ENCODE measurements at regions not wholly inside any gene's neighbourhood (a gene's known extent, or its start where the extent isn't known, plus 50 kb on each side); places are given as distances from the start of the nearest gene placed in this dataset.

GRCh38 chr2:183497861-183498260 is 373.6 kb downstream of the NUP35 start:
- no peak overlapping the region for H3K9ac ChIP-seq (ENCODE audit: insufficient read depth in 1 of 2, low read depth in 2 of 2, low read length in 2 of 2)
- H3K9me1 ChIP-seq (ENCODE audit: control insufficient read depth, insufficient read depth, low read length) = no peaks in the 10 kb centered on the region
- ATAC-seq = no peak
- no peaks in the 10 kb centered on the region for H3K79me2 ChIP-seq (ENCODE audit: control insufficient read depth, insufficient read depth, low read length)
- H3K27me3 ChIP-seq (ENCODE audit: control insufficient read depth in 2 of 2, insufficient read depth in 2 of 2, low read length in 2 of 2) = no peaks in the 10 kb centered on the region
- no peaks in the 10 kb centered on the region; the same call in none of the 2 replicates for H3K9me3 ChIP-seq (replicated peaks; ENCODE audit: control insufficient read depth, insufficient read depth, low read depth, low read length)
- H3K4me3 ChIP-seq = no peak overlapping the region
- no peaks in the 10 kb centered on the region for H3K4me1 ChIP-seq (replicated peaks in 1 of 2; ENCODE audit: control insufficient read depth in 2 of 2, insufficient read depth in 2 of 2, low read length in 2 of 2)
- intact Hi-C loops (cut with micrococcal nuclease) (no loop called here), in situ Hi-C loops (cut with MboI) (no loop called here)
- no TSS peak for BruUV-seq (replicated peaks)
- TF ChIP-seq MAFK (IDR thresholded peaks at IDR 0.05; ENCODE audit: low read length) (no peak), NUFIP1 (IDR thresholded peaks at IDR 0.05; ENCODE audit: partially characterized antibody) (no peak), POLR2B (IDR thresholded peaks at IDR 0.05; ENCODE audit: low read depth, partially characterized antibody) (no peak), ETS1 (conservative IDR thresholded peaks at IDR 0.05; ENCODE audit: control insufficient read depth, low read depth, low read length) (no peak), FOXK2 (conservative IDR thresholded peaks at IDR 0.05 in 1 of 2, IDR thresholded peaks at IDR 0.05 in 1 of 2; ENCODE audit: low read depth in 2 of 2) (no peak), CBX1 (IDR thresholded peaks at IDR 0.05; ENCODE audit: low read depth) (no peak)
- ChIA-PET CTCF (ENCODE audit: low intra/inter-chr PET ratio) (no interaction called here), POLR2A (no interaction called here)
- DNase-seq (ENCODE audit: extremely low read depth in 1 of 4, low spot score in 3 of 4) = no peak
- H3K4me2 ChIP-seq (ENCODE audit: insufficient read depth, low read length) = no peak overlapping the region
- no peaks in the 10 kb centered on the region for H3K36me3 ChIP-seq (ENCODE audit: control insufficient read depth, insufficient read depth, low read length)
- no peak for FAIRE-seq
- no peak overlapping the region for H2AFZ ChIP-seq (ENCODE audit: low read depth, low read length)
- H4K20me1 ChIP-seq (replicated peaks; ENCODE audit: control insufficient read depth, insufficient read depth, low read length) = no peaks in the 10 kb centered on the region
- H3K27ac ChIP-seq (ENCODE audit: extremely low read depth, low read depth, low read length) = no peak overlapping the region
- WGBS (ENCODE audit: insufficient coverage, low coverage, missing lambda C conversion rate) = 5% methylated on average over 1 of the region's 1 CpG

- Histone ChIP-seq H3K4me2 (ENCODE audit: insufficient read depth, low read length) (no peak overlapping the region), H3K9me1 (ENCODE audit: control insufficient read depth, insufficient read depth, low read length) (no peaks in the 10 kb centered on the region), H4K20me1 (replicated peaks; ENCODE audit: control insufficient read depth, insufficient read depth, low read length) (no peaks in the 10 kb centered on the region), H3K4me3 (no peak overlapping the region), H3K9me3 (replicated peaks; ENCODE audit: control insufficient read depth, insufficient read depth, low read depth, low read length) (no peaks in the 10 kb centered on the region), H3K27me3 (ENCODE audit: control insufficient read depth in 2 of 2, insufficient read depth in 2 of 2, low read length in 2 of 2) (no peaks in the 10 kb centered on the region), H3K36me3 (ENCODE audit: control insufficient read depth, insufficient read depth, low read length) (no peaks in the 10 kb centered on the region), H2AFZ (ENCODE audit: low read depth, low read length) (no peak overlapping the region), H3K27ac (ENCODE audit: extremely low read depth, low read depth, low read length) (no peak overlapping the region), H3K9ac (ENCODE audit: insufficient read depth in 1 of 2, low read depth in 2 of 2, low read length in 2 of 2) (no peak overlapping the region), H3K79me2 (ENCODE audit: control insufficient read depth, insufficient read depth, low read length) (no peaks in the 10 kb centered on the region), H3K4me1 (replicated peaks in 1 of 2; ENCODE audit: control insufficient read depth in 2 of 2, insufficient read depth in 2 of 2, low read length in 2 of 2) (no peaks in the 10 kb centered on the region)
- WGBS (ENCODE audit: insufficient coverage, low coverage, missing lambda C conversion rate) = 0% methylated on average over 1 of the region's 1 CpG
- in situ Hi-C loops (cut with MboI) = no loop called here
- BruUV-seq (replicated peaks) = no TSS peak
- ATAC-seq (no peak), DNase-seq (ENCODE audit: extremely low read depth in 1 of 4, low spot score in 3 of 4) (no peak), FAIRE-seq (no peak)
- ChIA-PET POLR2A (no interaction called here), CTCF (ENCODE audit: low intra/inter-chr PET ratio) (no interaction called here)
- intact Hi-C loops (cut with micrococcal nuclease) = no loop called here
- no peak for TF ChIP-seq TEAD4 (IDR thresholded peaks at IDR 0.05; ENCODE audit: low read length)
- TF ChIP-seq TEAD4 (CRISPR knock-in tag; IDR thresholded peaks at IDR 0.05; ENCODE audit: borderline replicate concordance) = no peak
- TF ChIP-seq RREB1 (CRISPR knock-in tag; IDR thresholded peaks at IDR 0.05) = no peak
- TF ChIP-seq ZNF224 (CRISPR knock-in tag; IDR thresholded peaks at IDR 0.05) = no peak
- no peak for TF ChIP-seq STAT5A (IDR thresholded peaks at IDR 0.05; ENCODE audit: borderline replicate concordance, low read length)
Measured at GRCh38 chr2:183505911-183506310, 381.7 kb downstream of the NUP35 start.
